DOHH2 (cell line): ENCODE measurements at regions not wholly inside any gene's neighbourhood (a gene's known extent, or its start where the extent isn't known, plus 50 kb on each side); places are given as distances from the start of the nearest gene placed in this dataset.

Experiments used
- H3F3A ChIP-seq: fragments of 200-600 bp; sonication (generic), shearing (Covaris generic); 2 replicates; pipeline ENCODE4 v1.6.0; 2016; ENCODE audit warnings: antibody characterized with exemption, mild to moderate bottlenecking; ENCODE audit not compliant: control insufficient read depth, insufficient read depth
- H3K27ac ChIP-seq: fragments of 200-600 bp; sonication (generic); 2 replicates; pipeline ENCODE4 v1.5.1; 2014; ENCODE audit warnings: low read depth, mild to moderate bottlenecking, low read length, moderate library complexity
- H3K27me3 ChIP-seq: fragments of 200-600 bp; sonication (generic); 2 replicates; pipeline ENCODE4 v1.6.1; 2014; ENCODE audit warnings: mild to moderate bottlenecking, low read length, mixed read lengths; ENCODE audit not compliant: control insufficient read depth
- H3K36me3 ChIP-seq: fragments of 200-600 bp; sonication (generic); 2 replicates; pipeline ENCODE4 v1.6.1; 2014; ENCODE audit warnings: mild to moderate bottlenecking, low read length, moderate library complexity, mixed read lengths; ENCODE audit not compliant: control insufficient read depth
- H3K4me1 ChIP-seq: fragments of 200-600 bp; sonication (generic); 2 replicates; pipeline ENCODE4 v1.6.1; 2014; ENCODE audit warnings: mild to moderate bottlenecking, low read length, mixed read lengths; ENCODE audit not compliant: control insufficient read depth
- H3K4me2 ChIP-seq: fragments of 200-600 bp; sonication (generic); 2 replicates; pipeline ENCODE4 v1.6.0; 2014; ENCODE audit warnings: mild to moderate bottlenecking, low read length, moderate library complexity
- H3K4me3 ChIP-seq: fragments of 200-600 bp; sonication (generic); 2 replicates; pipeline ENCODE4 v1.5.1; 2014; ENCODE audit warnings: mild to moderate bottlenecking, low read length, mixed read lengths
- H3K79me2 ChIP-seq: fragments of 200-600 bp; sonication (generic); 2 replicates; pipeline ENCODE4 v1.6.1; 2014; ENCODE audit warnings: mild to moderate bottlenecking, low read length, mixed read lengths; ENCODE audit not compliant: control insufficient read depth
- H3K9me2 ChIP-seq: fragments of 200-600 bp; sonication (generic); replicated peaks from 2 replicates; pipeline ENCODE4 v1.6.1; 2014; ENCODE audit warnings: mild to moderate bottlenecking, low read length, mixed read lengths; ENCODE audit not compliant: control insufficient read depth
- H3K9me3 ChIP-seq: fragments of 200-600 bp; sonication (generic); 2 replicates; pipeline ENCODE4 v1.6.1; 2014; ENCODE audit warnings: antibody characterized with exemption, low read length, mixed read lengths; ENCODE audit not compliant: control insufficient read depth, insufficient read depth
- H4K20me1 ChIP-seq: fragments of 200-600 bp; sonication (generic); 2 replicates; pipeline ENCODE4 v1.6.0; 2014; ENCODE audit warnings: low read depth, mild to moderate bottlenecking, antibody characterized with exemption, low read length, moderate library complexity; ENCODE audit not compliant: control insufficient read depth, insufficient read depth
- CTCF ChIP-seq: fragments of 200-600 bp; sonication (generic); IDR thresholded peaks from one replicate; pipeline ENCODE4 v1.5.1; 2014; ENCODE audit warnings: antibody characterized with exemption, mild to moderate bottlenecking, low read depth, low read length; ENCODE audit not compliant: poor library complexity, severe bottlenecking
- EZH2phosphoT487 ChIP-seq: fragments of 200-600 bp; sonication (generic); IDR thresholded peaks from 2 replicates; pipeline ENCODE4 v1.6.1; 2017; ENCODE audit warnings: borderline replicate concordance, mild to moderate bottlenecking, antibody characterized with exemption, low read length, moderate library complexity, mixed read lengths

DNA sequence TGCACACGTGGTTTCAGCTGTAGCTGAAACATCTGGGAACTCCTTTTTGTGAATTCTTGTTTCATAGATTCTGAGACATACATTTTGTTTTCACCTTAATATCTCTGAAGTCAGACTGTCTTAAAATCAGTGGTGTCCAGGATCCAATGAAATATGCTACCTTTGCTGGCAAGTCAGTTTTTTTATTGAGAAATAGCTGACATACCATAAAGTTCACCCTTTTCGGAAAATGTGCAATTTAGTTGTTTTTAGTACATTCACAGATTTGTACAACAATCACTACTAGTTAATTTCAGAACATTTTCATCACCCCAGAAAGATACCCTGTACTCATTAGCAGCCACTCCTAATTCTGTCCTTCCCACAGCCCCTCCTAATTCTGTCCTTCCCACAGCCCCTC, 243.7 kb downstream of the GLI2 start:
- no peak overlapping the region for H3K4me2 ChIP-seq
- no peaks in the 10 kb centered on the region for H3K79me2 ChIP-seq
- H3F3A ChIP-seq, result no peaks in the 10 kb centered on the region
- no peaks in the 10 kb centered on the region for H3K27me3 ChIP-seq
- H3K4me1 ChIP-seq, result no peaks in the 10 kb centered on the region
- no peak overlapping the region for H3K4me3 ChIP-seq
- no peaks in the 10 kb centered on the region for H3K9me2 ChIP-seq
- no peaks in the 10 kb centered on the region for H3K36me3 ChIP-seq
- H3K27ac ChIP-seq, result no peak overlapping the region
- H3K9me3 ChIP-seq, result no peaks in the 10 kb centered on the region
- H4K20me1 ChIP-seq, result no peaks in the 10 kb centered on the region
- TF ChIP-seq EZH2phosphoT487, result no peak
- TF ChIP-seq CTCF, result no peak

DNA sequence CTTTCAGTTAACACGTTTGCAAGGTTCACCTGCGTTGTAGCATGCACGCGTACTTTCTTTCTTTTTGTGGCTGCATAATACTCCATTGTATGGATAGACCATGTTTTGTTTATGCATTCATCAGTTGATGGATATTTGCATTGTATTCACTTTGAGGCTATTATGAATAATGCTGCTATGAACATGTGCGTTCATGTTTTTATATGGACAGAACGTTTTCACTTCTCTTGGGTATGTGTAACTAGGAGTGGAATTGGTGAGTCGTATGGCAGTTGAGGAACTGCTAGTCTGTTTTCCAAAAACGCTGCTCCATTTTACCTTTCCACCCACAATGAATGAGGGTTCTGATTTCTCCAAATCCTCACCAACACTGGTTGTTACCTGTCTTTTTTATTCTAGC, 244.3 kb downstream of the GLI2 start:
- Histone ChIP-seq H3F3A (no peaks in the 10 kb centered on the region), H3K4me2 (no peak overlapping the region), H3K4me3 (no peak overlapping the region), H3K27me3 (no peaks in the 10 kb centered on the region), H3K79me2 (no peaks in the 10 kb centered on the region), H3K9me3 (no peaks in the 10 kb centered on the region), H3K36me3 (no peaks in the 10 kb centered on the region), H3K9me2 (no peaks in the 10 kb centered on the region), H3K27ac (no peak overlapping the region), H3K4me1 (no peaks in the 10 kb centered on the region), H4K20me1 (no peaks in the 10 kb centered on the region)
- no peak for TF ChIP-seq EZH2phosphoT487
- TF ChIP-seq CTCF, result no peak

- no peaks in the 10 kb centered on the region for H3K4me1 ChIP-seq
- no peaks in the 10 kb centered on the region for H3K36me3 ChIP-seq
- no peaks in the 10 kb centered on the region for H3F3A ChIP-seq
- no peaks in the 10 kb centered on the region for H3K79me2 ChIP-seq
- no peaks in the 10 kb centered on the region for H3K9me2 ChIP-seq
- no peak overlapping the region for H3K4me3 ChIP-seq
- H3K27ac ChIP-seq, result no peak overlapping the region
- H3K9me3 ChIP-seq, result no peaks in the 10 kb centered on the region
- H3K27me3 ChIP-seq, result no peaks in the 10 kb centered on the region
- no peak overlapping the region for H3K4me2 ChIP-seq
- H4K20me1 ChIP-seq, result no peaks in the 10 kb centered on the region
- TF ChIP-seq CTCF, result no peak
- TF ChIP-seq EZH2phosphoT487, result no peak
These were observed 245.8 kb downstream of the GLI2 start for GRCh38 chr2:120981443-120981842.

GRCh38 chr2:120982598-120982997, 246.9 kb downstream of the GLI2 start:
- Histone ChIP-seq H3K36me3 (no peaks in the 10 kb centered on the region), H3K27ac (no peak overlapping the region)

More at GRCh38 chr2:120982598-120982997, 246.9 kb downstream of the GLI2 start:
- H3K79me2 ChIP-seq, result no peaks in the 10 kb centered on the region
- H3K27me3 ChIP-seq, result no peaks in the 10 kb centered on the region
- H3K4me3 ChIP-seq, result no peak overlapping the region
- TF ChIP-seq EZH2phosphoT487, result no peak
- TF ChIP-seq CTCF, result no peak
- no peaks in the 10 kb centered on the region for H4K20me1 ChIP-seq
- no peaks in the 10 kb centered on the region for H3K4me1 ChIP-seq
- no peaks in the 10 kb centered on the region for H3K9me2 ChIP-seq
- H3K4me2 ChIP-seq, result no peak overlapping the region
- no peaks in the 10 kb centered on the region for H3K9me3 ChIP-seq
- no peaks in the 10 kb centered on the region for H3F3A ChIP-seq
